H1 (cell line): ENCODE measurements at regions not wholly inside any gene's neighbourhood (a gene's known extent, or its start where the extent isn't known, plus 50 kb on each side); places are given as distances from the start of the nearest gene placed in this dataset.
"Not testable (repeated sequence)": the region's sequence is repeated elsewhere in the genome, so short reads cannot be mapped to it uniquely, and the experiment has no call there.

Experiments used
- CTCF ChIA-PET: fragments of 300-600 bp; sonication (Branson Sonifier 250); formaldehyde crosslinking; loops from one replicate; lab custom pipeline; 2021; ENCODE audit not compliant: partially characterized antibody; lab: Charles Lee
- POLR2A ChIA-PET: fragments of 300-600 bp; sonication (Branson Sonifier 250); formaldehyde crosslinking; loops from one replicate; lab custom pipeline; 2021; ENCODE audit warnings: inconsistent platforms; ENCODE audit not compliant: partially characterized antibody; lab: Charles Lee
- DNase-seq, 2 experiments: peaks; one replicate each; pipeline versions ENCODE4 v3.0.0 to v3.0.0-alpha.2; 2010 to 2022; ENCODE audit warnings: low spot score in 2 of 2, low read depth in 1 of 2, mixed read lengths in 1 of 2
- FAIRE-seq: peaks from 2 replicates; lab custom pipeline; 2011; peaks lifted over from hg19 to GRCh38; lab: Jason Lieb, UNC
- H2AFZ ChIP-seq: 2 replicates; pipeline ENCODE4 v1.8.1; 2012; ENCODE audit warnings: low read length, inconsistent platforms
- H2AK5ac ChIP-seq: 2 replicates; pipeline ENCODE4 v1.6.1; 2013; ENCODE audit warnings: low read depth, low read length
- H2BK120ac ChIP-seq: replicated peaks from 2 replicates; pipeline ENCODE3; 2013; ENCODE audit warnings: low read depth, low read length, inconsistent platforms
- H2BK12ac ChIP-seq: 2 replicates; pipeline ENCODE4 v1.6.1; 2013; ENCODE audit warnings: low read depth, low read length
- H2BK15ac ChIP-seq: 2 replicates; pipeline ENCODE4 v1.6.1; 2013; ENCODE audit warnings: low read length
- H2BK20ac ChIP-seq: 2 replicates; pipeline ENCODE4 v1.6.1; 2013; ENCODE audit warnings: low read length
- H2BK5ac ChIP-seq: 2 replicates; pipeline ENCODE4 v1.6.1; 2013; ENCODE audit warnings: low read depth, low read length
- H3K14ac ChIP-seq: 2 replicates; pipeline ENCODE4 v1.6.1; 2013; ENCODE audit warnings: inconsistent platforms; ENCODE audit not compliant: insufficient read length
- H3K18ac ChIP-seq: 2 replicates; pipeline ENCODE4 v1.6.1; 2013; ENCODE audit warnings: low read length; ENCODE audit errors: extremely low read depth
- H3K23ac ChIP-seq: 2 replicates; pipeline ENCODE4 v1.6.1; 2013; ENCODE audit warnings: inconsistent platforms; ENCODE audit not compliant: insufficient read length
- H3K23me2 ChIP-seq: 2 replicates; pipeline ENCODE4 v1.6.1; 2013; ENCODE audit warnings: low read depth, low read length
- H3K27ac ChIP-seq: 2 replicates; pipeline ENCODE4 v1.6.1; 2011; ENCODE audit warnings: low read depth, low read length, inconsistent platforms
- H3K27me3 ChIP-seq, 4 experiments: replicated peaks in 1 of 4; 1 replicate in 1 of 4; 2 replicates in 3 of 4; pipeline versions ENCODE4 v1.6.1 to v1.8.1; 2011 to 2013; ENCODE audit warnings: low read length in 3 of 4, mild to moderate bottlenecking in 3 of 4, inconsistent platforms in 2 of 4, mixed read lengths in 2 of 4, moderate library complexity in 1 of 4; ENCODE audit not compliant: control insufficient read depth in 3 of 4, insufficient read depth in 3 of 4; ENCODE audit errors: extremely low read depth in 1 of 4
- H3K36me3 ChIP-seq, 4 experiments: 2 replicates each; pipeline versions ENCODE4 v1.6.1 to v1.8.1; 2011 to 2013; ENCODE audit warnings: mild to moderate bottlenecking in 4 of 4, low read length in 3 of 4, moderate library complexity in 2 of 4, control low read depth in 1 of 4, inconsistent platforms in 1 of 4; ENCODE audit not compliant: insufficient read depth in 4 of 4, control insufficient read depth in 2 of 4
- H3K4ac ChIP-seq: replicated peaks from 2 replicates; pipeline ENCODE3; 2013; ENCODE audit warnings: low read length, low read depth, mixed read lengths, inconsistent platforms; ENCODE audit not compliant: insufficient read length
- H3K4me1 ChIP-seq, 4 experiments: replicated peaks in 1 of 4; 1 replicate in 1 of 4; 2 replicates in 3 of 4; pipeline versions ENCODE4 v1.6.1 to v1.8.1; 2011 to 2013; ENCODE audit warnings: low read length in 3 of 4, inconsistent platforms in 2 of 4, mixed read lengths in 1 of 4; ENCODE audit not compliant: insufficient read depth in 4 of 4, control insufficient read depth in 3 of 4
- H3K4me2 ChIP-seq, 2 experiments: 2 replicates each; pipeline versions ENCODE4 v1.6.1 to v1.8.1; 2011 to 2013; ENCODE audit warnings: low read depth in 2 of 2, low read length in 2 of 2, control low read depth in 1 of 2, inconsistent platforms in 1 of 2, mild to moderate bottlenecking in 1 of 2; ENCODE audit not compliant: insufficient read depth in 1 of 2
- H3K4me3 ChIP-seq, 4 experiments: fragments of 200-600, 300-600 bp in 1 of 4; sonication (generic), shearing (Covaris generic), sonication (Bioruptor Twin) in 1 of 4; 2 replicates each; pipeline versions ENCODE4 v1.5.1 to v1.8.1; 2011 to 2016; ENCODE audit warnings: low read length in 4 of 4, low read depth in 3 of 4, control low read depth in 2 of 4, inconsistent platforms in 2 of 4, mild to moderate bottlenecking in 2 of 4, mixed read lengths in 1 of 4, moderate library complexity in 1 of 4; ENCODE audit not compliant: insufficient read depth in 2 of 4; ENCODE audit errors: extremely low read depth in 1 of 4
- H3K56ac ChIP-seq: replicated peaks from 2 replicates; pipeline ENCODE3; 2013; ENCODE audit warnings: low read depth, mild to moderate bottlenecking, mixed read lengths, low read length, inconsistent platforms; ENCODE audit not compliant: insufficient read length
- H3K79me1 ChIP-seq: 2 replicates; pipeline ENCODE4 v1.6.1; 2013; ENCODE audit warnings: low read depth, low read length, control low read depth
- H3K79me2 ChIP-seq, 2 experiments: 2 replicates each; pipeline versions ENCODE4 v1.6.1 to v1.8.1; 2012 to 2013; ENCODE audit warnings: low read length in 2 of 2, mild to moderate bottlenecking in 2 of 2, inconsistent platforms in 1 of 2; ENCODE audit not compliant: insufficient read depth in 2 of 2, control insufficient read depth in 1 of 2
- H3K9ac ChIP-seq, 4 experiments: replicated peaks in 1 of 4; 1 replicate in 1 of 4; 2 replicates in 3 of 4; pipeline versions ENCODE4 v1.6.1 to v1.8.1; 2011 to 2013; ENCODE audit warnings: low read depth in 3 of 4, low read length in 3 of 4, control low read depth in 2 of 4, mild to moderate bottlenecking in 2 of 4, moderate library complexity in 2 of 4, inconsistent platforms in 1 of 4; ENCODE audit errors: extremely low read depth in 1 of 4
- H3K9me3 ChIP-seq, 2 experiments: 2 replicates each; pipeline versions ENCODE4 v1.6.1 to v1.8.1; 2012 to 2013; ENCODE audit warnings: mild to moderate bottlenecking in 2 of 2, moderate library complexity in 2 of 2, control low read depth in 1 of 2, inconsistent platforms in 1 of 2, low read depth in 1 of 2, low read length in 1 of 2, mixed read lengths in 1 of 2; ENCODE audit not compliant: insufficient read depth in 2 of 2
- H4K20me1 ChIP-seq, 2 experiments: replicated peaks in 1 of 2; 2 replicates each; pipeline versions ENCODE3 to v1.8.1; 2011 to 2013; ENCODE audit warnings: inconsistent platforms in 2 of 2, low read length in 2 of 2, mild to moderate bottlenecking in 1 of 2; ENCODE audit not compliant: insufficient read depth in 2 of 2, control insufficient read depth in 1 of 2
- H4K5ac ChIP-seq: 2 replicates; pipeline ENCODE4 v1.6.1; 2013; ENCODE audit warnings: low read length, low read depth, mixed read lengths, inconsistent platforms; ENCODE audit not compliant: insufficient read length
- H4K8ac ChIP-seq: 2 replicates; pipeline ENCODE4 v1.8.0; 2013; ENCODE audit warnings: mild to moderate bottlenecking, moderate library complexity, low read length, inconsistent platforms; ENCODE audit not compliant: insufficient read depth; ENCODE audit errors: extremely low read depth
- H4K91ac ChIP-seq: replicated peaks from 2 replicates; pipeline ENCODE3; 2013; ENCODE audit warnings: low read length, mixed read lengths, inconsistent platforms; ENCODE audit not compliant: insufficient read length
- CREB1 ChIP-seq: IDR thresholded peaks from 2 replicates; pipeline ENCODE4 v1.6.1; 2012; ENCODE audit warnings: inconsistent platforms
- GABPA ChIP-seq: IDR thresholded peaks from 2 replicates; pipeline ENCODE4 v1.6.1; 2011; ENCODE audit warnings: mild to moderate bottlenecking, low read length, moderate library complexity, borderline replicate concordance; ENCODE audit not compliant: insufficient read depth
- SIX5 ChIP-seq: IDR thresholded peaks from 2 replicates; pipeline ENCODE4 v1.6.1; 2011; ENCODE audit warnings: mild to moderate bottlenecking, low read depth, low read length
- WGBS, 2 experiments: shearing (Covaris generic) in 1 of 2; methylation state at CpG; one replicate each; pipeline versions ENCODE4 v1.1.6 to v1.1.7; 2013 to 2015; ENCODE audit warnings: low lambda C conversion rate in 2 of 2, mixed read lengths in 2 of 2, inconsistent platforms in 1 of 2, low coverage in 1 of 2, missing lambda C conversion rate in 1 of 2; ENCODE audit not compliant: insufficient replicate concordance in 2 of 2, insufficient coverage in 1 of 2, insufficient read length in 1 of 2; ENCODE audit errors: extremely low coverage in 1 of 2, missing lambda C conversion rate in 1 of 2; 5-methylcytosine and 5-hydroxymethylcytosine counted together

DNA sequence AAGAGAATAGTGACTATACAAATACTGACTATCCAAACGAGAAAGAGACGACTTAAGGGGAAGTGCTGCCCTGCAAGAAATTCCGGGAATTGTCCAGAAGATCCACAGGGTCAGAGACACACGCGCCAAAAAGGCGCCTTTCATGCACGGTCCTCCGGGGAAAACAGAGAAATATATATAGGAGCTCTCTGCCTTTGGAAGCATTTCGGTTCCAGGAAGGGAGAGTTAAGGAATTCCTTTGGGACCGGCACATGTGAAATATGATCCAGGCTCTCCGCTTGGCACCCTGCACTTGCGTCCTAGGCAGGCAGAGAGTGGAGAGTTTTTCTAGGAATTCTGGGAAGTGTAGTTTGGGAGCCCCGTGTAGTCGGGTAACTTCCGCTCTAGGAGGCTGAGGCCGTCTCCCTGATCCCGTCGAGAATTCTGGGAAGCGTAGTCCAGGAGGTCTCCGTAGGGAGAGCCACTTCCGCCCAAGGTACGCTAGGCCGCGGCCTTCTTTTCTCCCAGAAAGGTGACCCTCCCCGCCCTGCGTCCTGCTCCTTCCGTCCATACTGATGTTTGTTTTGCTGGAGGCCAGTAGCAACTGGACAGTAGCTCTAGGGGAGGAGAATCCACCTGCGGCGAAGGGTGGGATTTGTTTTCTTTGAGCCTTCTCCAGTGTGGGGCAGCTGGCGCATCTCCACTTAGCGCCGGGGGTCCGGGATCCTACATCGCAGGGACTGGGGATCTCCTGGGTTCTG, 69.4 kb upstream of the GPR39 start:
- H3K79me2 ChIP-seq, H3K79me1 ChIP-seq, H3K4me1 ChIP-seq, H4K91ac ChIP-seq, H2AK5ac ChIP-seq, H3K18ac ChIP-seq, H3K27ac ChIP-seq, H2BK15ac ChIP-seq, H4K5ac ChIP-seq, H3K23me2 ChIP-seq, H2BK12ac ChIP-seq, H2BK20ac ChIP-seq, H3K14ac ChIP-seq, H2AFZ ChIP-seq, H2BK120ac ChIP-seq, H3K27me3 ChIP-seq, CTCF ChIA-PET, H3K4ac ChIP-seq, H3K56ac ChIP-seq, H2BK5ac ChIP-seq, H3K23ac ChIP-seq, H3K9me3 ChIP-seq, H3K36me3 ChIP-seq, H4K20me1 ChIP-seq: not testable (repeated sequence)
- WGBS, 2 experiments: 20% methylated on average over 31 of the region's 34 CpGs; no CpG with 5 or more reads in 1 of the 2 experiments
- Histone ChIP-seq H3K4me2 (peak overlapping the region; percentile 37 to 63), H3K4me3 (peak overlapping the region; percentile 42 to 62 (median 52); a peak in 7 of 8 replicates), H4K8ac (peak overlapping the region; percentile 79; the same call in 1 of the 2 replicates), H3K9ac (peak overlapping the region in 1 of 4 experiments; percentile 39; a peak in 3 of 7 replicates)
- peak; percentile 77 for FAIRE-seq
- DNase-seq: peak; percentile 41 to 68
- peak; percentile 65 for TF ChIP-seq SIX5
- peak; percentile 71; the same call in 1 of the 2 replicates for TF ChIP-seq GABPA
- TF ChIP-seq CREB1: 0 out of 2 replicates have a peak, but pooled peaks have one; percentile 16
- POLR2A ChIA-PET: interaction anchor here (1.2 kb wide), 1 partner anchor 79 kb away, joined by 4 read pairs; no protein-coding TSS in a partner anchor
